ENCODE measurements at regions not wholly inside any gene's neighbourhood (a gene's known extent, or its start where the extent isn't known, plus 50 kb on each side); places are given as distances from the start of the nearest gene placed in this dataset.
"Not testable (repeated sequence)": the region's sequence is repeated elsewhere in the genome, so short reads cannot be mapped to it uniquely, and the experiment has no call there.

DNA sequence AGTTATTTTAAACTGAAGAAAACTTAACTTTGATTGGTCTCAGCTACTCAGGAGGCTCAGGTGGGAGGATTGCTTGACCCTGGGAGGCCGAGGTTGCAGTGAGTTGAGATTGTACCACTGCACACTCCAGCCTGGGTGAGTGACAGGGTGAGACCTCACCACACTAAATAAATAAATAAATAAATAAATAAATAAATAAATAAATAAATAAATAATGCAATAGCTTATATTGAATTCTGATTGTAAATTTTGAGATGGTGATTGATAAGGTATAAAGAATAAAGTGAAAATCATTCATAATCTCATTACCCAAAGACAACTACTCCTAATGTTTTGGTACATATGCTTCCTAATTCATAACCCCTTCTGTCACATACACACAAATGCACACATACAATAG lies 58.1 kb downstream of the TUBA3C start:
- FAIRE-seq = no peak

DNA sequence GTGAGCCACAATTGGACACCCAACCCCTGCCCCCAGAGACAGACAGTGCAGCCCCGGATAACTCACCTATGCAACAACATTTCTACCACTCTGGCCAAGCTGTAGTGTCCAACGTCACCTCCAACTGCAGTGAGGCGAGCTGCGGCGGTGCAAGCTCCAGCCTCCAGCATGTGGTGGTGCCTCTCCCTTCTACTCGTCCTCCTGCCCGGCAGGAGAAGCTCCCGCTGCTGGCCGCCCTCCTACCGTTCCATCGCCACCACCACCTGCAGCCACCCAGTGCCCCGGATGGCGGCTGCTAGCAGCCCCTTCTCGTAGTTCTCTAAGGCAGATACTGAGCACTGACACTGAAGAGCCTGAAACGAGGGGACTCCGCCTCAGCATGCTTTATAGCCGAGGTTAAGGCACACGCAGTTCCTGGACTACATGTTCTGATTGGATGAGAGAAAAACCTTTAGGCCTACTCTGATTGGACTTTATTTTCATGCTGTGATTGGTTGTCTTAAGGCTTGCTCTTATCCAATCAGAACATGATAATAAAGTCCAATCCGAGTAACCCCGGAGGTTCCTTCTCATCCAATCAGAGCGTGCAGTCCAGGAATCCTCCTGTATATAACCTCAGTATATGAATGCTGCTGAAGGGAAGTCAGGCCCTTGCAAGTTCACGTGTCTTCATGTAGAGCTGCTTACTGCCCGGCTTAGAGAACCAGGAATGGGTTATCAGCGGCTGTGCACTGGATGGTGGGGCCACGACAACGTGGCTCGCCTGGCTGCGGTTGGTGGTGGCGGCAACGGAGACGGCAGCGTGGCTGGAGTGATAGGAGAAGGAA lies 63.5 kb downstream of the TUBA3C start:
- no peak for DNase-seq (ENCODE audit: insufficient read length, low spot score)
- FAIRE-seq = no peak

More for the DNA sequence above, 58.1 kb downstream of the TUBA3C start:
- no peak for DNase-seq (ENCODE audit: insufficient read length, low spot score)

DNA sequence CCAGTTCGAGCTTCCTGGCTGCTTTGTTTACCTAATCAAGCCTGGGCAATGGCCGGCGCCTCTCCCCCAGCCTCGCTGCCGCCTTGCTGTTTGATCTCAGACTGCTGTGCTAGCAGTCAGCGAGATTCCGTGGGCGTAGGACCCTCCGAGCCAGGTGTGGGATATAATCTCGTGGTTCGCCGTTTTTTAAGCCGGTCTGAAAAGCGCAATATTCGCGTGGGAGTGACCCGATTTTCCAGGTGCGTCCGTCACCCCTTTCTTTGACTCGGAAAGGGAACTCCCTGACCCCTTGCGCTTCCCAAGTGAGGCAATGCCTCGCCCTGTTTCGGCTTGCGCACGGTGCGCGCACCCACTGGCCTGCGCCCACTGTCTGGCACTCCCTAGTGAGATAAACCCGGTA lies 72.4 kb downstream of the TUBA3C start:
- FAIRE-seq; DNase-seq (ENCODE audit: insufficient read length, low spot score): not testable (repeated sequence)

DNA sequence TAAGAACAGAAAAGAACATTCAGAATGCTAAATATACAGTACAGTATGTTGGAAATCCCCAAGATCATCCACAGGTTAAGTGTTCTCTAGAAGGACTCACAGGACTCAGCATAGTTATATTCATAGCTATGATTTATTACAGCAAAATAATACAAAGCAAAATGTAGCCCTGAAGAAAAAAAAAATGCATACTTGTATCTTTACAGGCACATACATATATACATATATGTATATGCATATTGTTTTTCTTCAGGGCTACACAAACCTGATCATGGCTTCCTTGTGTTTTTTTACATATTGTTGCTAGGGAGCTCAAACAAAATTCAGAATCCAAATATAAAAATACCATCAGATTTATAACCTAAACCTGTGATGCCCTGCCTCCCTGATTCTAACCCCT lies 78.5 kb downstream of the TUBA3C start:
- FAIRE-seq (no peak), DNase-seq (ENCODE audit: insufficient read length, low spot score) (no peak)

DNA sequence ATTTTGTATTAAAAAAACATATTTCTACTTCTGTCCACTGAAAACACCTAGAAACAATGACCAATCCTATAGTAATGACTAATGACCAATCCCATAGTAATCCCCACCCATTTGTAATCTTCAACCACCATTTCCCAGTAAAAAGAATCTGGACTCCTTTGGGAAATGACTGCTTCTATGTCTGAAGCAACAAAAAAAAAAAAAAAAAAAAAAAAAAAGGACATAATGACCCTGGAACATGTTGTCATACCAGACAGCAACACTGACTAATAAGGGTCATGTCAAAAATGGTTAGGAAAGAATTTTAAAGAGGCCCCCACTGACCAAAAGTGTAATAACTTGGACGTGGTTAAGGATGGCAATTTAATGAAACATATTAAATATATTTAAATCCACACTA lies 88.3 kb downstream of the TUBA3C start:
- FAIRE-seq (no peak), DNase-seq (ENCODE audit: insufficient read length, low spot score) (no peak)

DNA sequence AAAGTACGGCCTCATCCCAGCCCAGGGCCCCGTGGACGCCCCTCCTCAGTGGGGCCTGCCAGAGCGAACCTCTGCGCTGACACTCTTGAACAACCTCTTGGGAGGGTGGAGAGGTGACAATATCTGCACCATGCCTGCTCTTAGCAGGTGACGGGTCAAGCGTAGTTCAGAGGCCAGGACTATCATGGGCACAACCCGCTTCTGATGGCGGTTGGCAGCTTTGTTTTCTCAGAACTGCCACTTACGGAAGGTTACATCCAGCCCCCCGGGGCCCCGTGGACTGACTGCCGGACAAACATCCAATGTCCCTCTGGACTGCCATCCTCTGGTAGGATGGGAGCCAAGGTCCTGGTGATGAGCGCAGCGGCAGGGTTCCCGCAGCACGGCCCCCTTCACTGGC lies 91.1 kb downstream of the TUBA3C start:
- DNase-seq (ENCODE audit: insufficient read length, low spot score) = no peak
- FAIRE-seq = no peak

DNA sequence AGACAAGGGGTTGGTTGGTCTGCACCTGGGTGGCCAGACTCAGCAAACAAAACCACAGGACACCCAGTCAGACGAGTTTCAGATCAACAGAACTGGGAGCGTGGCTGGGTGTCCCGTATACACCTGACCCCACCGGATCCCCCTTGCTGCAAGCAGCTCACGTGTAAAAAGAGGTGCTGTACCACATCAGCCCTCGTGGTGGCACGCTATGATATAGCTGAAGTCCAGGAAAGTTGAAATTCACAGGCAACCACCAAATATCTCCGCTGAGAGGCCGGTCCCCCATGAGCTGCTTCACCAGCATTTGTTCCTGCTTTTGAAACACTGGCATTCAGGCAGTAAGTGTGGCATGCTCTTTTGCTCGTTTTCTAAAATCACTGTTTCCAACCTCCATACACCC lies 92.3 kb downstream of the TUBA3C start:
- no peak for FAIRE-seq
- DNase-seq (ENCODE audit: insufficient read length, low spot score) = no peak

DNA sequence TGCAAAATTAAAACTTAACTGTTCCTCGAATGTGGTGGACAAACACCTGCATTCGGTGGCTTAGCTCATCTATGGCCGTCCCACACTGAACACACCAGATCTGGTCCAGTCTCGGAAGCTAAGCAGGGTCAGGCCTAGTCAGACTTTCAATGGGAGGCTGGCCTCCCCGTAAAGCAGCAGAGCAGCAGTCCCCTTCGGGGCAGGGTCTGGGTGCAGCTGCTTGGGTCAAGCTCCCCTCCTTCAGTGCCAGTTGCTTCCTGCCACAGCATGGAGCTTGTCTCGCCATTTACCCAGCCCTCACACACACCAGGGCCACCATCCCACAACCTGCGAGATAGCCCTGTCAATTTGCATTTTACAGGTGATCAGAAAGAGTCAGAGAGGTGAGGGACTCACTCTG lies 93.2 kb downstream of the TUBA3C start:
- FAIRE-seq = no peak
- no peak for DNase-seq (ENCODE audit: insufficient read length, low spot score)

DNA sequence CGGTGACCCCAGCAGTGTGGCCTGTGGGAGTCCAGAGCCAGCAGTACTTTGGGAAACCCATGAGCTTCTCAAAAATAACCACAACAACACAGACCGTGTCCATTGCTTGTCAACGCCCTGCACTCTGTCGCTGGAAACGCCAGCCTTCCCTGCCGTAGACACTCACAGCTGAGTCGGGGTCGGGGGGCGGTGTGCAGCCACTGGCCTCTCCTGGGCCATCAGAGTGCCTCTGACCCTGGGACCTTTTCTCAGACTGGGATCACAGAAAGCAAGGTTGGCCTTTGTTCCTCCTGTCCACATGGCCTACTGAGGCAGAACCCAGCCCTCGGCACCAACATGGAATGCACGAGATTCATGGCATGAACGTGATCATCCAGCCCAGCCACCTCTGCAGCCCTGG lies 95.7 kb downstream of the TUBA3C start:
- no peak for DNase-seq (ENCODE audit: insufficient read length, low spot score)
- FAIRE-seq = no peak

DNA sequence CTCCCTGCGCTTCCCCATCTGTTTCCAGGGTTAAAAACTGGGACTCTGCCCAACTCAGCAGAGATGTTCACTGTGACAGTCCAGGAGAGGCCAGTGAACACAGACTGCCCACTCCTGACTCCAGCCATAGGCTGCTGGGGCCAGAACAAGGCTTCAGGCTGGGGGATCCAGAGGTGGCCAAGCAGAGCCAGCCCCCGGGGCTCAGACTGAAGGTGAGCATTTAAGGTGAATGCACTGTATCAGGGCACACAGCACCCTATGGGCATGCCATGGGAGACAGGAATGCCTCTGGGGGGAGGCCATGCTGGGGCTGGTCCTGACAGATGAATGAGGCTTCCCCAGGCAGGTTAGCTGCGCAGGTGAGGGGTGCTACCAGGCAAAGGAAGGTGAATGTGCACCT lies 96.4 kb downstream of the TUBA3C start:
- DNase-seq (ENCODE audit: insufficient read length, low spot score) (no peak), FAIRE-seq (no peak)

DNA sequence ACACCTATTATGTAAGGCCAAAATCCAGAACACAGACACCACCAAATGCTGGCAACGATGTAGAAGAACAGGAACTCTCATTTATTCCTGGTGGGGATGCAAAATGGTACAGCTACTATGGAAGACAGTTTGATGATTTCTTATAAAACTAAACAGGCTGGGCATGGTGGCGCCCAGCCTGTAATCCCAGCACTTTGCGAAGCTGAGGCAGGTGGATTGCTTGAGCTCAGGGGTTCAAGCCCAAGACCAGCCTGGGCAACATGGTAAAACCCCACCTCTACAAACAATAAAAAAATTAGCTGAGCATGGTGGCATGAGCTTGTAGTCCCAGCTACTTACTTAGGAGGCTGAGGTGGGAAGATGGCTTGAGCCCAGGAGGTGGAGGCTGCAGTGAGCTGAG lies 98.3 kb downstream of the TUBA3C start:
- no peak for FAIRE-seq
- no peak for DNase-seq (ENCODE audit: insufficient read length, low spot score)

DNA sequence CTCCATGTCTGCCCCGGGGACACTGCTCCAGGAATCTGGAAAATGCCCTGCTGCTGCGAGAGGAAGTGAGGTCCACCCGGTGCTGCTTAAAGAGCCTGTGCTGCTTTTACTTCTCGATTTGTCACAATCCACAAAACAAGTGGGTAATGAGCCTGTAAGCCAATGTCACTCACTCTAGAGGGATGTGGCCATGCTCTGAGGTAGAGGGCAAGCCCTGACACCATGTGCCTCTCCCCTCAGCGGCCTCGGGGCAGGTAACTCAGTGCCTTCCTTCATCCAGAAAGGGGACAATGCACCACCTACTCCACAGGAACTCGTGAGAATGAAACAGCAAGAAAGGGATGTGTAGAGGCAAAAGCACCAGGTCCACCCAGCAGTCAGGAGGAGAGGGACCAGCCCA lies 106.2 kb downstream of the TUBA3C start:
- DNase-seq (ENCODE audit: insufficient read length, low spot score) (no peak), FAIRE-seq (peak; percentile 9)

DNA sequence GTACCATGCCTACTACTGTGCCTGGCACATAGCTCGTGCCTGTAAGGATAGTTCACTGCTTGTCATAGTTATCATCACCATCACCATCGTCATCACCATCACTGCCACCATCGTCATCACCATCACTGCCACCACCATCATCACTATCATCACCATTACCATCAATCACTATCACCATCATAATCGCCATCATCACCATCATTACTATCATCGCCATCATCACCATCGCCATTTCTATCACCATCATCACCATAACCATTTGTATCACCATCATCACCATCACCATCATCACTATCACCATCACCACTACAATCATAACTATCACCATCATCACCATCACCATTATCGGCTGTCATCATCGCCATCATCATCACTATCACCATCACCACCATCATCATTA lies 107.1 kb downstream of the TUBA3C start:
- DNase-seq (ENCODE audit: insufficient read length, low spot score) = no peak
- FAIRE-seq = peak; percentile 92

DNA sequence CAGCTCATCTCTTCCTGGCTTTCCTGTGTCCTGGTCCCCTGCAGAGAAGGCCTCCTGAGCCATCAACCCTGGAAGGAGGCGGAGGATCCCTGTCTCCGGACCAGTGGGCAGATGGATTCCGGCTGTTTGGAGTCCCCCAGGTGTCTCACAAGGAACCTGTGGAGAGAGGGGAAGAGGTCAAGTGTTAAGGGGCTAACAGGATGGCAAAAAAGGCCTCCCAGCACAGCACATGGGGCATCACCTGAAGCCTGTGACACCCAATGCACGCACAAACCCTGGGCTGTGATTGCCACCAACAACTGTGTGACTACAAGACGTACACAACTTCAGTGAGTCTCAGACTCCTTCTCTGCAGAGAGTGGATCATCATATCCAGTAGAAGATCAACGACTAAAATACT lies 107.5 kb downstream of the TUBA3C start:
- FAIRE-seq; DNase-seq (ENCODE audit: insufficient read length, low spot score): not testable (repeated sequence)

DNA sequence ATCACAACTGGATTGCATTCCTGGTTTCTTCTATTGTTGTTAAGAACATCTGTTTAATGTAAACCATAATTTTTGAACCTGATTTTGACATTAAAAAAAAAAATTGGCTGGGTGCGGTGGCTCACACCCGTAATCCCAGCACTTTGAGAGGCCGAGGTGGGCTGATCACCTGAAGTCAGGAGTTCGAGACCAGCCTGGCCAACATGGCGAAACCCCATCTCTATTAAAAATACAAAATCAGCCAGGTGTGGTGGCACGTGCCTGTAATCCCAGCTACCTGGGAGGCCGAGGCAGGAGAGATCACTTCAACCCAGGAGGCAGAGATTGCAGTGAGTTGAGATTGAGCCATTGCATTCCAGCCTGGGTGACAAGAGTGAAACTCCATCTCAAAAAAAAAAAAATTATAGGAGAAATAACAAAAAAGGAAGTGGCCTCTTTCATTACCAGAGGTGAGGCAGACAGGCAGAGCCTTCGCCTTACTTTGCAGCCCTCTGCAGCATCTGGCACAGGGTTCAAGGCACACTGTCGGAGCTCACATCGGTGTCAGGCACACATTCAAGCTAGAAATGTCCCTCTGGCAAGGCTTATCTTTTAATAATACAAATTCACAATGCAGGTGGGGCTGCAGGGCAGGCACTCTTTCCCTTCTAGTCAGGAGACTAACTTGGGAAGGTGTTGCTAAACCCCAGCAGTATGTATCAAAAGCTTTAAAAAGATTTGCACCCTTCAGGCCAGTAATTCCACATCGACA lies 108.5 kb downstream of the TUBA3C start:
- not testable (repeated sequence) for DNase-seq (ENCODE audit: insufficient read length, low spot score); FAIRE-seq

DNA sequence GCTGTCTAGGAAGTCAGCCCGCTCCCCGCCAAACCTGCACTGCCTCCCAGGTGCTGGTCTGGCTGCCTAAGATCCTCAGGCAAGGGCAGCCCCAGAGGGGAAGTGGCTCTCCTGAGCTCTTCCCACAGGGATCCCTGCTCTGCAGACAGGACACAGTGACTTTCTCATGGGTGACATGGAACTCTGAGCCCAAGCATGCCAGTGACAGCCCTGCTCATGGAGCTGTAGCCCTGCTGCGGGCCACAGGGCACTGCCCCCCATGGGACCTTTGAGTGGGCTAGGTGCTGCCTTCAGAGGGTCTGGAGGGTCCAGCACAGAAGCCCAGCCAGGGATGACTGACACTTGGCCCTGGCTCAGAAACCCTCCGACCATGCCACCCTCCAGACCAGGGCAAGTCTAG lies 109.1 kb downstream of the TUBA3C start:
- DNase-seq (ENCODE audit: insufficient read length, low spot score) = no peak
- no peak for FAIRE-seq

DNA sequence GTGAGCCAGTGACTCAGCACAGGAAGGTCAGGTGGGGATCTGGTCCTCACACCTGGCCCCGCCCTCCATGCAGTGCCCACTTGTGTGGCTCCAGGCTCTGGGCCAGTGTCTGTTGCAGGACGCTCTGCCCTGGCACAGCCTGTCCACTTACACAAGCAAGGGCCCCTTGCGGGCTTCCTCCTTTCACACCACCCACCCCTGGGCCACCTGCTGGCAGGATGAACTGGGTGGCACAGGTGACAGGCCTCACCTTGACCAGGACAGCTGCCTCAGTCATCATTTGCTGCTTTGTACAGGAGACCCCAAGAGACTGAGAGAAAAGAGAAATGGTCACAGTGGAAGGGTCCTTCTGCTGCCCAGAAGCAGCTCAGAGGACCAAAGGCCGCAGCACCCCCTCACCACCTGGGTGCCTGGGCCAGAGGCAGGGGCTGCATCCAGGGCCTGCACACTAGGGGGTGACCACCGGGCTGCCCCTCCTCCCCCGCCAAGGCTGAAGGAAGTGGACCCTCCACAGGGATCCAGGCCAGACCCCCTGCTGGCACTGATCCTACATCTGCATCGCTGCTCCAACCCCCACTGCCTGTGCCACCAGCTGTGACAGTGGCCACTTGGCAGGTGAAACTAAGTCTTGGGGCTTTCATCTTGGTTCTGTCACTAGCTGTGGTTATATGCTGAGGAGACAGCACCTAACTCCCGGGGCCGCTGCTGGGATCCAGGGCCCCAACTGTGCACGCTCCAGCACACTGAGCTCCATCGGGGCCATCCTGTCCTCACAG lies 110.3 kb downstream of the TUBA3C start:
- FAIRE-seq = no peak
- no peak for DNase-seq (ENCODE audit: insufficient read length, low spot score)

DNA sequence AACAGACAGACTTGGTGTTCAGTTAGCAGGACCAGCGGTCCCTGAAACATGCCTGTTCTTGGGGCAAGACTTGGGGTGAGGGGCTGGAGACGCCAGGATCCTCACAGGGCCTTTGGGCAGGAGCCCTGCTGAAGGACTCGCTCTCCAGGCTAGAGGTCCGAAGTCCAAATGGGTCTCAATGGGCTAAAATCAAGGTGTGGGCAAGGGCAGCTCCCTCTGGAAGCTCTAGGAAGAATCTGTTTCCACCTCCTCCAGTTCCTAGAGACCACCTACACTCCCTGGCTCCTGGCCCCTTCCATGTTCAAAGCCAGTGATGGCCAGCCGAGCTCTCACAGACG lies 111.3 kb downstream of the TUBA3C start:
- FAIRE-seq (no peak), DNase-seq (ENCODE audit: insufficient read length, low spot score) (no peak)

DNA sequence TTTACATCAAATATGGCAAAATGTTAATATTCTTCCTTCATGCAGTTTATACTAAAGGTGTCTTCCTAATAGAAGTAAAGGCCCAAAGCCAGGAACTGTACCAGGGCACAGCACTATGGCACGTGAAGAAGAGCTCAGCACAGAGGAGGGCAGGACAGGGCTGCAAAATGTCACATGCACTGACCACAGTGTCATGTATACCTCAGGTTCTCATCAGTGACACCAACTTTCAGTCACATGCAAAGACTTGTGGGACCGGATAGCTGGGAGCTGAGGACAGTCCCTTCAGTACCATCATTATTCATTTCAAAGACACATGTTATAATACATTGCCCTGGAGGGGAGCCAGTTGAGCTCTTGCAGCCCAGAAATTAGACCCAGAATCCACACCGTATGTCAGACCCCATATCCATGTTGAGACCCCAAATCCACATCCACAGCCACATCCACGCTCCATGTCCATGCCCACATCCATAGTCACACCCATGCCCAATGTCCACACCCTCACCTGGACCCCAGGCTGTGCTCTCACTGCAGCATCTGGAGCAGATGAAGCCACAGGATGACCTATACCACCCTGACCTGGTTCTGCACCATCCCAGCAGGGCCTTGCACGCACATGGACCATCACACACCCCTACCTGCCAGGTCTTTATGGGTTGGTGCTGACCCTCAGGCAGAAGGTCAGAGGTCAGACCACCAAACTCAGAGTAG lies 111.8 kb downstream of the TUBA3C start:
- FAIRE-seq (peak; percentile 40), DNase-seq (ENCODE audit: insufficient read length, low spot score) (no peak)

DNA sequence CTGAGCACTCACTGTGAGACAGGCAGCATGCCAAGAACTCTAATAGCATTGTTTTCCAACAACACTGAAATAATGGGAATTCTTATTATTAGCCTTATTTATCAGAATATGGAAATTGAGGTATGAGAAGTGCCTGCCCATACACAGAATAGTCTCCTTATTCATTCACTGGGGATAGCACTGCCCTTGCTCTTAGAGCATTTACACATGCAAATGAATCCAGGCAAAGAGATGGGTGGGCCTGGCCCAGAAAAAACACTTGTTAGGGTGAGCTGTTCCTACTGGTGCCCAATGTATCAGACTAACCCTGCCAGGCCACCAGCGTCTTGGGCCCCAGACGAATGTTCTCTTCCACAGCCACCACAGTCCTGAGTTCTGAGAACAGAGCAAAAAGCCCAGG lies 112.9 kb downstream of the TUBA3C start:
- FAIRE-seq = no peak

DNA sequence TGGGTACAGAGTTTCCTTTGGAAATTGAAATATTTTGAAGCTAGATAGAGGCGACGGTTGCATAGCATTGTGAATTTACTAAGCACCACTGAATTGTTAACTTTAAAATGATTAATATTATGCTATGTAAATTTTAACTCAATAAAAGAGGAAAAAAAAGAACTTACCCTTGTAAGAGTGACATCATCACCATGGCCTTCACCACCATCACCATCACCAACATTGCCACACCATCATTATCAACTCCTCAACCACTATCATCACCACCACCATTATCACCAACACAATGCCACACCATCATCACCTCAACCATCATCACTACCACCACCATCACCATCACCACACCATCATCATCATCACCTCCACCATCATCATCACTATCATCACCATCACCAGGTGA lies 113.9 kb downstream of the TUBA3C start:
- no peak for DNase-seq (ENCODE audit: insufficient read length, low spot score)
- FAIRE-seq = no peak

More for the DNA sequence above, 112.9 kb downstream of the TUBA3C start:
- DNase-seq (ENCODE audit: insufficient read length, low spot score) = no peak

Data from HTR-8/SVneo (cell line).